H1 (cell line): ENCODE measurements at regions not wholly inside any gene's neighbourhood (a gene's known extent, or its start where the extent isn't known, plus 50 kb on each side); places are given as distances from the start of the nearest gene placed in this dataset.
A peak's percentile ranks its signal among the peaks of the same experiment; 100 is the strongest.

ENCODE experiments used
- CTCF ChIA-PET: fragments of 300-600 bp; sonication (Branson Sonifier 250); formaldehyde crosslinking; loops from one replicate; lab custom pipeline; 2021; ENCODE audit not compliant: partially characterized antibody; lab: Charles Lee
- POLR2A ChIA-PET: fragments of 300-600 bp; sonication (Branson Sonifier 250); formaldehyde crosslinking; loops from one replicate; lab custom pipeline; 2021; ENCODE audit warnings: inconsistent platforms; ENCODE audit not compliant: partially characterized antibody; lab: Charles Lee
- DNase-seq, 2 experiments: peaks; one replicate each; pipeline versions ENCODE4 v3.0.0 to v3.0.0-alpha.2; 2010 to 2022; ENCODE audit warnings: low spot score in 2 of 2, low read depth in 1 of 2, mixed read lengths in 1 of 2
- FAIRE-seq: peaks from 2 replicates; lab custom pipeline; 2011; peaks lifted over from hg19 to GRCh38; lab: Jason Lieb, UNC
- H2AFZ ChIP-seq: 2 replicates; pipeline ENCODE4 v1.8.1; 2012; ENCODE audit warnings: low read length, inconsistent platforms
- H2AK5ac ChIP-seq: 2 replicates; pipeline ENCODE4 v1.6.1; 2013; ENCODE audit warnings: low read depth, low read length
- H2BK120ac ChIP-seq: replicated peaks from 2 replicates; pipeline ENCODE3; 2013; ENCODE audit warnings: low read depth, low read length, inconsistent platforms
- H2BK12ac ChIP-seq: 2 replicates; pipeline ENCODE4 v1.6.1; 2013; ENCODE audit warnings: low read depth, low read length
- H2BK15ac ChIP-seq: 2 replicates; pipeline ENCODE4 v1.6.1; 2013; ENCODE audit warnings: low read length
- H2BK20ac ChIP-seq: 2 replicates; pipeline ENCODE4 v1.6.1; 2013; ENCODE audit warnings: low read length
- H2BK5ac ChIP-seq: 2 replicates; pipeline ENCODE4 v1.6.1; 2013; ENCODE audit warnings: low read depth, low read length
- H3K14ac ChIP-seq: 2 replicates; pipeline ENCODE4 v1.6.1; 2013; ENCODE audit warnings: inconsistent platforms; ENCODE audit not compliant: insufficient read length
- H3K18ac ChIP-seq: 2 replicates; pipeline ENCODE4 v1.6.1; 2013; ENCODE audit warnings: low read length; ENCODE audit errors: extremely low read depth
- H3K23ac ChIP-seq: 2 replicates; pipeline ENCODE4 v1.6.1; 2013; ENCODE audit warnings: inconsistent platforms; ENCODE audit not compliant: insufficient read length
- H3K23me2 ChIP-seq: 2 replicates; pipeline ENCODE4 v1.6.1; 2013; ENCODE audit warnings: low read depth, low read length
- H3K27ac ChIP-seq: 2 replicates; pipeline ENCODE4 v1.6.1; 2011; ENCODE audit warnings: low read depth, low read length, inconsistent platforms
- H3K27me3 ChIP-seq, 4 experiments: replicated peaks in 1 of 4; 1 replicate in 1 of 4; 2 replicates in 3 of 4; pipeline versions ENCODE4 v1.6.1 to v1.8.1; 2011 to 2013; ENCODE audit warnings: low read length in 3 of 4, mild to moderate bottlenecking in 3 of 4, inconsistent platforms in 2 of 4, mixed read lengths in 2 of 4, moderate library complexity in 1 of 4; ENCODE audit not compliant: control insufficient read depth in 3 of 4, insufficient read depth in 3 of 4; ENCODE audit errors: extremely low read depth in 1 of 4
- H3K36me3 ChIP-seq, 4 experiments: 2 replicates each; pipeline versions ENCODE4 v1.6.1 to v1.8.1; 2011 to 2013; ENCODE audit warnings: mild to moderate bottlenecking in 4 of 4, low read length in 3 of 4, moderate library complexity in 2 of 4, control low read depth in 1 of 4, inconsistent platforms in 1 of 4; ENCODE audit not compliant: insufficient read depth in 4 of 4, control insufficient read depth in 2 of 4
- H3K4ac ChIP-seq: replicated peaks from 2 replicates; pipeline ENCODE3; 2013; ENCODE audit warnings: low read length, low read depth, mixed read lengths, inconsistent platforms; ENCODE audit not compliant: insufficient read length
- H3K4me1 ChIP-seq, 4 experiments: replicated peaks in 1 of 4; 1 replicate in 1 of 4; 2 replicates in 3 of 4; pipeline versions ENCODE4 v1.6.1 to v1.8.1; 2011 to 2013; ENCODE audit warnings: low read length in 3 of 4, inconsistent platforms in 2 of 4, mixed read lengths in 1 of 4; ENCODE audit not compliant: insufficient read depth in 4 of 4, control insufficient read depth in 3 of 4
- H3K4me2 ChIP-seq, 2 experiments: 2 replicates each; pipeline versions ENCODE4 v1.6.1 to v1.8.1; 2011 to 2013; ENCODE audit warnings: low read depth in 2 of 2, low read length in 2 of 2, control low read depth in 1 of 2, inconsistent platforms in 1 of 2, mild to moderate bottlenecking in 1 of 2; ENCODE audit not compliant: insufficient read depth in 1 of 2
- H3K4me3 ChIP-seq, 4 experiments: fragments of 200-600, 300-600 bp in 1 of 4; sonication (generic), shearing (Covaris generic), sonication (Bioruptor Twin) in 1 of 4; 2 replicates each; pipeline versions ENCODE4 v1.5.1 to v1.8.1; 2011 to 2016; ENCODE audit warnings: low read length in 4 of 4, low read depth in 3 of 4, control low read depth in 2 of 4, inconsistent platforms in 2 of 4, mild to moderate bottlenecking in 2 of 4, mixed read lengths in 1 of 4, moderate library complexity in 1 of 4; ENCODE audit not compliant: insufficient read depth in 2 of 4; ENCODE audit errors: extremely low read depth in 1 of 4
- H3K56ac ChIP-seq: replicated peaks from 2 replicates; pipeline ENCODE3; 2013; ENCODE audit warnings: low read depth, mild to moderate bottlenecking, mixed read lengths, low read length, inconsistent platforms; ENCODE audit not compliant: insufficient read length
- H3K79me1 ChIP-seq: 2 replicates; pipeline ENCODE4 v1.6.1; 2013; ENCODE audit warnings: low read depth, low read length, control low read depth
- H3K79me2 ChIP-seq, 2 experiments: 2 replicates each; pipeline versions ENCODE4 v1.6.1 to v1.8.1; 2012 to 2013; ENCODE audit warnings: low read length in 2 of 2, mild to moderate bottlenecking in 2 of 2, inconsistent platforms in 1 of 2; ENCODE audit not compliant: insufficient read depth in 2 of 2, control insufficient read depth in 1 of 2
- H3K9ac ChIP-seq, 4 experiments: replicated peaks in 1 of 4; 1 replicate in 1 of 4; 2 replicates in 3 of 4; pipeline versions ENCODE4 v1.6.1 to v1.8.1; 2011 to 2013; ENCODE audit warnings: low read depth in 3 of 4, low read length in 3 of 4, control low read depth in 2 of 4, mild to moderate bottlenecking in 2 of 4, moderate library complexity in 2 of 4, inconsistent platforms in 1 of 4; ENCODE audit errors: extremely low read depth in 1 of 4
- H3K9me3 ChIP-seq, 2 experiments: 2 replicates each; pipeline versions ENCODE4 v1.6.1 to v1.8.1; 2012 to 2013; ENCODE audit warnings: mild to moderate bottlenecking in 2 of 2, moderate library complexity in 2 of 2, control low read depth in 1 of 2, inconsistent platforms in 1 of 2, low read depth in 1 of 2, low read length in 1 of 2, mixed read lengths in 1 of 2; ENCODE audit not compliant: insufficient read depth in 2 of 2
- H4K20me1 ChIP-seq, 2 experiments: replicated peaks in 1 of 2; 2 replicates each; pipeline versions ENCODE3 to v1.8.1; 2011 to 2013; ENCODE audit warnings: inconsistent platforms in 2 of 2, low read length in 2 of 2, mild to moderate bottlenecking in 1 of 2; ENCODE audit not compliant: insufficient read depth in 2 of 2, control insufficient read depth in 1 of 2
- H4K5ac ChIP-seq: 2 replicates; pipeline ENCODE4 v1.6.1; 2013; ENCODE audit warnings: low read length, low read depth, mixed read lengths, inconsistent platforms; ENCODE audit not compliant: insufficient read length
- H4K8ac ChIP-seq: 2 replicates; pipeline ENCODE4 v1.8.0; 2013; ENCODE audit warnings: mild to moderate bottlenecking, moderate library complexity, low read length, inconsistent platforms; ENCODE audit not compliant: insufficient read depth; ENCODE audit errors: extremely low read depth
- H4K91ac ChIP-seq: replicated peaks from 2 replicates; pipeline ENCODE3; 2013; ENCODE audit warnings: low read length, mixed read lengths, inconsistent platforms; ENCODE audit not compliant: insufficient read length
- CBX8 ChIP-seq: fragments of 300-800, 300-1000 bp; sonication (generic); IDR thresholded peaks from 2 replicates; pipeline ENCODE4 v1.7.1; 2016; ENCODE audit warnings: low read depth, low read length, borderline replicate concordance
- CHD2 ChIP-seq: IDR thresholded peaks from 2 replicates; pipeline ENCODE4 v1.6.1; 2012; ENCODE audit warnings: low read length, improper control_type of control experiment
- E2F6 ChIP-seq: IDR thresholded peaks from 2 replicates; pipeline ENCODE4 v1.6.1; 2012; ENCODE audit warnings: inconsistent platforms
- EGR1 ChIP-seq: IDR thresholded peaks from 2 replicates; pipeline ENCODE4 v1.6.1; 2011; ENCODE audit warnings: low read depth, low read length, borderline replicate concordance
- EP300 ChIP-seq, 2 experiments: IDR thresholded peaks; 1 replicate in 1 of 2; 2 replicates in 1 of 2; pipeline ENCODE4 v1.6.1; 2011 to 2012; ENCODE audit warnings: low read depth in 2 of 2, low read length in 2 of 2, mild to moderate bottlenecking in 2 of 2, borderline replicate concordance in 1 of 2, inconsistent platforms in 1 of 2, moderate library complexity in 1 of 2
- GABPA ChIP-seq: IDR thresholded peaks from 2 replicates; pipeline ENCODE4 v1.6.1; 2011; ENCODE audit warnings: mild to moderate bottlenecking, low read length, moderate library complexity, borderline replicate concordance; ENCODE audit not compliant: insufficient read depth
- SIX5 ChIP-seq: IDR thresholded peaks from 2 replicates; pipeline ENCODE4 v1.6.1; 2011; ENCODE audit warnings: mild to moderate bottlenecking, low read depth, low read length
- TAF7 ChIP-seq: optimal IDR thresholded peaks from 2 replicates; pipeline ENCODE3; 2011; ENCODE audit warnings: low read depth, mild to moderate bottlenecking, inconsistent platforms, low read length, moderate library complexity, borderline replicate concordance
- WGBS, 2 experiments: shearing (Covaris generic) in 1 of 2; methylation state at CpG; one replicate each; pipeline versions ENCODE4 v1.1.6 to v1.1.7; 2013 to 2015; ENCODE audit warnings: low lambda C conversion rate in 2 of 2, mixed read lengths in 2 of 2, inconsistent platforms in 1 of 2, low coverage in 1 of 2, missing lambda C conversion rate in 1 of 2; ENCODE audit not compliant: insufficient replicate concordance in 2 of 2, insufficient coverage in 1 of 2, insufficient read length in 1 of 2; ENCODE audit errors: extremely low coverage in 1 of 2, missing lambda C conversion rate in 1 of 2; 5-methylcytosine and 5-hydroxymethylcytosine counted together
- TF ChIP-seq, protein P1 (sequence below), 3 experiments: IDR thresholded peaks; 1 replicate in 2 of 3; 2 replicates in 1 of 3; pipeline versions ENCODE4 v1.5.1 to v1.6.1; 2011; ENCODE audit warnings: low read length in 3 of 3, mild to moderate bottlenecking in 3 of 3, inconsistent platforms in 2 of 3, low read depth in 1 of 3, moderate library complexity in 1 of 3; ENCODE audit not compliant: insufficient read depth in 1 of 3; ENCODE audit errors: control extremely low read depth in 1 of 3

- Histone ChIP-seq H3K4ac (no peak overlapping the region), H4K91ac (no peak overlapping the region), H3K14ac (no peak overlapping the region), H2BK5ac (no peak overlapping the region), H3K23ac (no peak overlapping the region), H2BK120ac (no peak overlapping the region), H4K8ac (peak overlapping the region; percentile 46; the same call in 1 of the 2 replicates), H2AK5ac (no peak overlapping the region), H3K4me2 (no peak overlapping the region), H2AFZ (no peak overlapping the region), H3K79me2 (no peaks in the 10 kb centered on the region), H3K79me1 (no peaks in the 10 kb centered on the region), H3K4me1 (peaks cover 0 to 3% (median 0%) of the 10 kb centered on the region in 4 experiments; a peak in 1 of 7 replicates), H4K5ac (no peak overlapping the region), H2BK20ac (no peak overlapping the region), H3K56ac (no peak overlapping the region), H3K27ac (no peak overlapping the region), H4K20me1 (no peaks in the 10 kb centered on the region), H2BK12ac (no peak overlapping the region), H3K4me3 (no peak overlapping the region), H3K27me3 (no peaks in the 10 kb centered on the region; a peak in 1 of 7 replicates), H3K9me3 (peaks cover 0 to 11% of the 10 kb centered on the region in 2 experiments; a peak in 2 of 4 replicates), H3K18ac (no peak overlapping the region), H3K9ac (no peak overlapping the region), H2BK15ac (no peak overlapping the region), H3K23me2 (no peaks in the 10 kb centered on the region), H3K36me3 (no peaks in the 10 kb centered on the region)
- FAIRE-seq = no peak
- 84% methylated on average over 10 of the region's 10 CpGs; no CpG with 5 or more reads in 1 of the 2 experiments for WGBS, 2 experiments
- DNase-seq = no peak
- ChIA-PET CTCF (no interaction called here), POLR2A (no interaction called here)
- TF ChIP-seq CHD2 (no peak), EP300 (IDR thresholded peaks at IDR 0.05; ENCODE audit: borderline replicate concordance in 1 of 2, low read depth in 2 of 2, low read length in 2 of 2) (no peak), CBX8 (no peak), SIX5 (no peak), GABPA (no peak), E2F6 (no peak), TAF7 (no peak), EGR1 (no peak)
- TF ChIP-seq, protein P1, sequence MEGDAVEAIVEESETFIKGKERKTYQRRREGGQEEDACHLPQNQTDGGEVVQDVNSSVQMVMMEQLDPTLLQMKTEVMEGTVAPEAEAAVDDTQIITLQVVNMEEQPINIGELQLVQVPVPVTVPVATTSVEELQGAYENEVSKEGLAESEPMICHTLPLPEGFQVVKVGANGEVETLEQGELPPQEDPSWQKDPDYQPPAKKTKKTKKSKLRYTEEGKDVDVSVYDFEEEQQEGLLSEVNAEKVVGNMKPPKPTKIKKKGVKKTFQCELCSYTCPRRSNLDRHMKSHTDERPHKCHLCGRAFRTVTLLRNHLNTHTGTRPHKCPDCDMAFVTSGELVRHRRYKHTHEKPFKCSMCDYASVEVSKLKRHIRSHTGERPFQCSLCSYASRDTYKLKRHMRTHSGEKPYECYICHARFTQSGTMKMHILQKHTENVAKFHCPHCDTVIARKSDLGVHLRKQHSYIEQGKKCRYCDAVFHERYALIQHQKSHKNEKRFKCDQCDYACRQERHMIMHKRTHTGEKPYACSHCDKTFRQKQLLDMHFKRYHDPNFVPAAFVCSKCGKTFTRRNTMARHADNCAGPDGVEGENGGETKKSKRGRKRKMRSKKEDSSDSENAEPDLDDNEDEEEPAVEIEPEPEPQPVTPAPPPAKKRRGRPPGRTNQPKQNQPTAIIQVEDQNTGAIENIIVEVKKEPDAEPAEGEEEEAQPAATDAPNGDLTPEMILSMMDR (IDR thresholded peaks at IDR 0.05; ENCODE audit: control extremely low read depth in 1 of 3, insufficient read depth in 1 of 3, low read depth in 1 of 3, low read length in 3 of 3) = no peak
Observed at GRCh38 chr3:139157161-139157932, 112.7 kb upstream of the PRR23C start.
